HepG2 (cell line): ENCODE measurements at regions not wholly inside any gene's neighbourhood (a gene's known extent, or its start where the extent isn't known, plus 50 kb on each side); places are given as distances from the start of the nearest gene placed in this dataset.

ENCODE experiments used
- ATAC-seq: fragments of 200-7000 bp; cut with Tn5 transposase; 3 replicates; pipeline ENCODE4 v1.9.1; 2020; ENCODE audit warnings: mild to moderate bottlenecking, moderate library complexity
- BruUV-seq: library from RNA; stranded (reverse); fragments of 400-500 nt; replicated peaks from 2 replicates; lab custom pipeline; 2021; lab: Mats Ljungman, UMichigan
- CTCF ChIA-PET: fragments of 300-600 bp; formaldehyde crosslinking; extraction: SDS; loops from one replicate; lab custom pipeline; 2021; ENCODE audit warnings: low total read pairs, inconsistent platforms, low intra/inter-chr PET ratio; lab: Yijun Ruan, JAX
- POLR2A ChIA-PET: fragments of 350-600 bp; sonication (Branson Sonifier 250); formaldehyde crosslinking; loops from one replicate; lab custom pipeline; 2020; ENCODE audit warnings: antibody characterized with exemption, inconsistent platforms; lab: Yijun Ruan, JAX
- DNase-seq: peaks from one replicate; pipeline ENCODE4 v3.0.0-alpha.2; 2015; ENCODE audit warnings: low spot score
- FAIRE-seq: peaks from 3 replicates; lab custom pipeline; 2011; peaks lifted over from hg19 to GRCh38; lab: Jason Lieb, UNC
- H2AFZ ChIP-seq: one replicate; pipeline ENCODE4 v1.6.1; 2011; ENCODE audit warnings: low read length, inconsistent platforms
- H3K27ac ChIP-seq: fragments of 300-600 bp; 3 replicates; pipeline ENCODE4 v1.8.0; 2011; ENCODE audit warnings: mixed run types, mild to moderate bottlenecking, mixed read lengths, low read length, inconsistent platforms; ENCODE audit not compliant: insufficient read depth; ENCODE audit errors: extremely low read length
- H3K27me3 ChIP-seq, 2 experiments: fragments of 200-600 bp in 1 of 2; 2 replicates in 1 of 2; 3 replicates in 1 of 2; pipeline versions ENCODE4 v1.6.0 to v1.8.0; 2011; ENCODE audit warnings: low read length in 2 of 2, mild to moderate bottlenecking in 2 of 2, moderate library complexity in 2 of 2, inconsistent platforms in 1 of 2; ENCODE audit not compliant: insufficient read depth in 2 of 2, control insufficient read depth in 1 of 2
- H3K36me3 ChIP-seq, 2 experiments: fragments of 200-600 bp in 1 of 2; replicated peaks in 1 of 2; 2 replicates in 1 of 2; 3 replicates in 1 of 2; pipeline versions ENCODE4 v1.5.1 to v1.8.0; 2011; ENCODE audit warnings: low read length in 2 of 2, inconsistent platforms in 1 of 2; ENCODE audit not compliant: insufficient read depth in 2 of 2, control insufficient read depth in 1 of 2
- H3K4me1 ChIP-seq: 2 replicates; pipeline ENCODE4 v1.5.1; 2012; ENCODE audit warnings: low read length, inconsistent platforms; ENCODE audit not compliant: insufficient read depth
- H3K4me2 ChIP-seq: 2 replicates; pipeline ENCODE4 v1.6.0; 2011; ENCODE audit warnings: low read depth, low read length, inconsistent platforms
- H3K4me3 ChIP-seq, 3 experiments: fragments of 200-600 bp in 1 of 3; sonication (generic), shearing (Covaris generic) in 1 of 3; replicated peaks in 1 of 3; 2 replicates each; pipeline ENCODE4 v1.5.1; 2011 to 2016; ENCODE audit warnings: low read length in 3 of 3, inconsistent platforms in 2 of 3, low read depth in 2 of 3, mild to moderate bottlenecking in 2 of 3, control low read depth in 1 of 3, mixed read lengths in 1 of 3; ENCODE audit not compliant: insufficient read depth in 1 of 3
- H3K79me2 ChIP-seq: one replicate; pipeline ENCODE4 v1.6.1; 2011; ENCODE audit warnings: low read length, inconsistent platforms; ENCODE audit not compliant: insufficient read depth
- H3K9ac ChIP-seq: 2 replicates; pipeline ENCODE4 v1.6.0; 2011; ENCODE audit warnings: mild to moderate bottlenecking, low read depth, low read length, inconsistent platforms; ENCODE audit not compliant: insufficient read depth
- H3K9me3 ChIP-seq: 2 replicates; pipeline ENCODE4 v1.5.1; 2012; ENCODE audit warnings: mild to moderate bottlenecking, low read length
- H4K20me1 ChIP-seq: 2 replicates; pipeline ENCODE4 v1.6.0; 2011; ENCODE audit warnings: inconsistent platforms, mild to moderate bottlenecking, low read length, moderate library complexity; ENCODE audit not compliant: insufficient read depth
- CBX5 ChIP-seq: sonication (generic); formaldehyde crosslinking; IDR thresholded peaks from 2 replicates; pipeline ENCODE4 v1.4.0; 2020; ENCODE audit warnings: missing genetic modification reagents, borderline replicate concordance
- HOXD1 ChIP-seq: sonication (generic); formaldehyde crosslinking; IDR thresholded peaks from 2 replicates; pipeline ENCODE4 v1.5.0; 2020; ENCODE audit warnings: missing genetic modification reagents
- LCORL ChIP-seq, 2 experiments: fragments of 450-650 bp in 1 of 2; sonication (generic) in 1 of 2; formaldehyde crosslinking in 1 of 2; IDR thresholded peaks; 2 replicates each; pipeline versions ENCODE4 v1.5.0 to v1.6.1; 2017 to 2020; ENCODE audit warnings: antibody characterized with exemption in 1 of 2, missing genetic modification reagents in 1 of 2
- RBFOX2 ChIP-seq: fragments of 200-400 bp; formaldehyde crosslinking; IDR thresholded peaks from 2 replicates; pipeline ENCODE4 v1.6.1; 2017; ENCODE audit warnings: low read depth, mild to moderate bottlenecking, low read length
- STAG1 ChIP-seq: sonication (generic); formaldehyde crosslinking; IDR thresholded peaks from 2 replicates; pipeline ENCODE4 v1.4.0; 2020; ENCODE audit warnings: missing genetic modification reagents
- ZFP41 ChIP-seq: sonication (generic); formaldehyde crosslinking; IDR thresholded peaks from 2 replicates; pipeline ENCODE4 v1.4.0; 2020; ENCODE audit warnings: mild to moderate bottlenecking, missing genetic modification reagents, borderline replicate concordance
- ZFP62 ChIP-seq: sonication (generic); formaldehyde crosslinking; IDR thresholded peaks from 2 replicates; pipeline ENCODE4 v1.4.0; 2020; ENCODE audit warnings: missing genetic modification reagents
- ZNF263 ChIP-seq: sonication (generic); formaldehyde crosslinking; IDR thresholded peaks from 2 replicates; pipeline ENCODE4 v1.4.0; 2020; ENCODE audit warnings: missing genetic modification reagents
- ZNF30 ChIP-seq: sonication (generic); formaldehyde crosslinking; IDR thresholded peaks from 2 replicates; pipeline ENCODE4 v1.5.0; 2020; ENCODE audit warnings: mild to moderate bottlenecking, missing genetic modification reagents
- ZNF563 ChIP-seq: sonication (generic); formaldehyde crosslinking; IDR thresholded peaks from 2 replicates; pipeline ENCODE4 v1.8.0; 2022; ENCODE audit warnings: mild to moderate bottlenecking, moderate library complexity, missing genetic modification reagents
- ZNF567 ChIP-seq: sonication (generic); formaldehyde crosslinking; IDR thresholded peaks from 2 replicates; pipeline ENCODE4 v1.8.1; 2023; ENCODE audit warnings: mild to moderate bottlenecking, missing genetic modification reagents, borderline replicate concordance
- WGBS: methylation state at CpG from one replicate; pipeline ENCODE4 v1.1.6; 2017; ENCODE audit warnings: low lambda C conversion rate; 5-methylcytosine and 5-hydroxymethylcytosine counted together
- in situ Hi-C: cut with HindIII; loops from 2 replicates; pipeline ENCODE4 v1.10.0; 2017; ENCODE audit warnings: low pct_unique_long_range_greater_than_20kb; ENCODE audit not compliant: extremely low pct_ligation_motif_present
- intact Hi-C: fragments of 100-400 bp; cut with micrococcal nuclease; formaldehyde crosslinking; loops from one replicate; pipeline ENCODE4 v1.10.0; 2022; ENCODE audit not compliant: unreplicated experiment
- TF ChIP-seq, protein P1 (sequence below): sonication (generic); formaldehyde crosslinking; conservative IDR thresholded peaks from 2 replicates; pipeline ENCODE4 v1.4.0; 2020; ENCODE audit warnings: missing genetic modification reagents
- TF ChIP-seq, protein P2 (sequence below): sonication (generic); formaldehyde crosslinking; IDR thresholded peaks from 2 replicates; pipeline ENCODE4 v1.5.0; 2020; ENCODE audit warnings: mild to moderate bottlenecking, missing genetic modification reagents, moderate library complexity
- TF ChIP-seq, protein P3 (sequence below): sonication (generic); formaldehyde crosslinking; IDR thresholded peaks from 2 replicates; pipeline ENCODE4 v1.4.0; 2020; ENCODE audit warnings: missing genetic modification reagents

DNA sequence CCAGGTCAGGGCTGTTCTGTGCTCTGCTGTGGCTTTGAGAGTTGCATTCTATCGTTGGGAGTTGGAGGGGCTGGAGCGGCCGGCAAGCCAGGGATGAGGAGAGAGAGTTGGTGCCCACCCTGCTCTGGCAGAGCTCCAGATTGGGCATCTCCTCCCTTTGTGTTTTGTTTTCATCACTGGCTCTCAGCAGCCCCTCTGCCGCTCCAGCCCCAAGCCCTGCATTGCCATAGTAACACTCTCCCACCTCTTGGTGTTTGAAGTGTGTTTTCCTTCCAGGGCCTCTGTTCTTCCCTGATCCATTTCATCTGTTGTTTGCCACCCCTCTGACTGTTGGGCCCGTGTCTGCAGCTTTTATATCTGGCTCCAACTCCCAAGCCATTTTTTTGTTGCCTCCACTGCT is 152.7 kb downstream of the URB2 start:
- no peak for TF ChIP-seq LCORL (IDR thresholded peaks at IDR 0.05)
- no peak for TF ChIP-seq LCORL (CRISPR knock-in tag; IDR thresholded peaks at IDR 0.05)
- TF ChIP-seq ZNF563 (CRISPR knock-in tag), result no peak
- no peaks in the 10 kb centered on the region for H3K36me3 ChIP-seq
- no peak overlapping the region for H2AFZ ChIP-seq
- H3K9me3 ChIP-seq, result no peaks in the 10 kb centered on the region
- intact Hi-C loops (no loop called here), in situ Hi-C loops (no loop called here)
- DNase-seq (no peak), FAIRE-seq (no peak), ATAC-seq (no peak)
- H3K27ac ChIP-seq, result no peak overlapping the region
- CTCF ChIA-PET, result no interaction called here
- 25% methylated on average over 2 of the region's 5 CpGs for WGBS
- peaks cover 0 to 9% of the 10 kb centered on the region in 2 experiments; a peak in 1 of 5 replicates for H3K27me3 ChIP-seq
- no peaks in the 10 kb centered on the region for H3K79me2 ChIP-seq
- H3K4me1 ChIP-seq, result no peaks in the 10 kb centered on the region
- H3K9ac ChIP-seq, result no peak overlapping the region
- no peak overlapping the region for H3K4me3 ChIP-seq
- H4K20me1 ChIP-seq, result no peaks in the 10 kb centered on the region
- H3K4me2 ChIP-seq, result no peak overlapping the region
- POLR2A ChIA-PET, result no interaction called here
- no TSS peak for BruUV-seq

DNA sequence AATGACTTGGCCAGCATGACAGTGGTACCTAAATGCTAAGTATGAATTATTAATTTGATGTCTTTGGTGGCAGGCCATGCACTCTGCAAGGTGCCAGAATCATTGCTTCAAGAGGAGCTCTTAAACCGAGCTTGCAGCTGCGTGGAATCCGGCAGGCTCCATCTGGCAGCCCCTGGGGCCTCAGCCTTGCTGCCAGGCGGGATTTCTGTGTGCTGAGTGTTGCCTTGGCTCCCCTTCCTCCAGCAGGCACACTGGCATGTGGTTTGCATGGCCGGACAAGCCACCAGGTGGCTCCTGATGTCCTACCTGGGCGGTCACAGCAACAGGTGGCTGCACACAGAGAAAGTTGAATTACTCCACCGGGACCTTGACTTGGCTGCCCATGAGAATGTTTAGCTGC is 155.4 kb downstream of the URB2 start:
- Histone ChIP-seq H4K20me1 (no peaks in the 10 kb centered on the region), H3K27me3 (peaks cover 0 to 9% of the 10 kb centered on the region in 2 experiments; a peak in 2 of 5 replicates), H3K4me3 (no peak overlapping the region), H3K4me1 (no peaks in the 10 kb centered on the region), H3K4me2 (no peak overlapping the region), H3K27ac (no peak overlapping the region), H3K9ac (no peak overlapping the region), H2AFZ (no peak overlapping the region), H3K79me2 (no peaks in the 10 kb centered on the region), H3K36me3 (no peaks in the 10 kb centered on the region), H3K9me3 (no peaks in the 10 kb centered on the region; the same call in 1 of the 2 replicates)
- ATAC-seq, result peak; percentile 52
- CTCF ChIA-PET, result interaction anchor here (1.2 kb wide), 1 partner anchor 529 kb away, joined by 6 read pairs; no protein-coding TSS in a partner anchor
- WGBS, result 17% methylated on average over 2 of the region's 7 CpGs
- in situ Hi-C loops, result no loop called here
- DNase-seq, result peak; percentile 2
- no TSS peak for BruUV-seq
- POLR2A ChIA-PET, result no interaction called here
- FAIRE-seq, result no peak
- intact Hi-C loops, result no loop called here
- no peak for TF ChIP-seq CBX5 (CRISPR knock-in tag)
- TF ChIP-seq, protein P1, sequence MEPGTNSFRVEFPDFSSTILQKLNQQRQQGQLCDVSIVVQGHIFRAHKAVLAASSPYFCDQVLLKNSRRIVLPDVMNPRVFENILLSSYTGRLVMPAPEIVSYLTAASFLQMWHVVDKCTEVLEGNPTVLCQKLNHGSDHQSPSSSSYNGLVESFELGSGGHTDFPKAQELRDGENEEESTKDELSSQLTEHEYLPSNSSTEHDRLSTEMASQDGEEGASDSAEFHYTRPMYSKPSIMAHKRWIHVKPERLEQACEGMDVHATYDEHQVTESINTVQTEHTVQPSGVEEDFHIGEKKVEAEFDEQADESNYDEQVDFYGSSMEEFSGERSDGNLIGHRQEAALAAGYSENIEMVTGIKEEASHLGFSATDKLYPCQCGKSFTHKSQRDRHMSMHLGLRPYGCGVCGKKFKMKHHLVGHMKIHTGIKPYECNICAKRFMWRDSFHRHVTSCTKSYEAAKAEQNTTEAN (CRISPR knock-in tag), result no peak
- TF ChIP-seq, protein P2, sequence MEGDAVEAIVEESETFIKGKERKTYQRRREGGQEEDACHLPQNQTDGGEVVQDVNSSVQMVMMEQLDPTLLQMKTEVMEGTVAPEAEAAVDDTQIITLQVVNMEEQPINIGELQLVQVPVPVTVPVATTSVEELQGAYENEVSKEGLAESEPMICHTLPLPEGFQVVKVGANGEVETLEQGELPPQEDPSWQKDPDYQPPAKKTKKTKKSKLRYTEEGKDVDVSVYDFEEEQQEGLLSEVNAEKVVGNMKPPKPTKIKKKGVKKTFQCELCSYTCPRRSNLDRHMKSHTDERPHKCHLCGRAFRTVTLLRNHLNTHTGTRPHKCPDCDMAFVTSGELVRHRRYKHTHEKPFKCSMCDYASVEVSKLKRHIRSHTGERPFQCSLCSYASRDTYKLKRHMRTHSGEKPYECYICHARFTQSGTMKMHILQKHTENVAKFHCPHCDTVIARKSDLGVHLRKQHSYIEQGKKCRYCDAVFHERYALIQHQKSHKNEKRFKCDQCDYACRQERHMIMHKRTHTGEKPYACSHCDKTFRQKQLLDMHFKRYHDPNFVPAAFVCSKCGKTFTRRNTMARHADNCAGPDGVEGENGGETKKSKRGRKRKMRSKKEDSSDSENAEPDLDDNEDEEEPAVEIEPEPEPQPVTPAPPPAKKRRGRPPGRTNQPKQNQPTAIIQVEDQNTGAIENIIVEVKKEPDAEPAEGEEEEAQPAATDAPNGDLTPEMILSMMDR (CRISPR knock-in tag), result peak; percentile 46
- no peak for TF ChIP-seq RBFOX2
- TF ChIP-seq HOXD1 (CRISPR knock-in tag), result no peak
- no peak for TF ChIP-seq ZNF263 (CRISPR knock-in tag)
- TF ChIP-seq ZFP41 (CRISPR knock-in tag), result no peak
- TF ChIP-seq ZNF567 (CRISPR knock-in tag), result no peak
- TF ChIP-seq ZFP62 (CRISPR knock-in tag), result no peak
- TF ChIP-seq ZNF30 (CRISPR knock-in tag), result no peak
- peak; percentile 63 for TF ChIP-seq STAG1 (CRISPR knock-in tag)
- TF ChIP-seq, protein P3, sequence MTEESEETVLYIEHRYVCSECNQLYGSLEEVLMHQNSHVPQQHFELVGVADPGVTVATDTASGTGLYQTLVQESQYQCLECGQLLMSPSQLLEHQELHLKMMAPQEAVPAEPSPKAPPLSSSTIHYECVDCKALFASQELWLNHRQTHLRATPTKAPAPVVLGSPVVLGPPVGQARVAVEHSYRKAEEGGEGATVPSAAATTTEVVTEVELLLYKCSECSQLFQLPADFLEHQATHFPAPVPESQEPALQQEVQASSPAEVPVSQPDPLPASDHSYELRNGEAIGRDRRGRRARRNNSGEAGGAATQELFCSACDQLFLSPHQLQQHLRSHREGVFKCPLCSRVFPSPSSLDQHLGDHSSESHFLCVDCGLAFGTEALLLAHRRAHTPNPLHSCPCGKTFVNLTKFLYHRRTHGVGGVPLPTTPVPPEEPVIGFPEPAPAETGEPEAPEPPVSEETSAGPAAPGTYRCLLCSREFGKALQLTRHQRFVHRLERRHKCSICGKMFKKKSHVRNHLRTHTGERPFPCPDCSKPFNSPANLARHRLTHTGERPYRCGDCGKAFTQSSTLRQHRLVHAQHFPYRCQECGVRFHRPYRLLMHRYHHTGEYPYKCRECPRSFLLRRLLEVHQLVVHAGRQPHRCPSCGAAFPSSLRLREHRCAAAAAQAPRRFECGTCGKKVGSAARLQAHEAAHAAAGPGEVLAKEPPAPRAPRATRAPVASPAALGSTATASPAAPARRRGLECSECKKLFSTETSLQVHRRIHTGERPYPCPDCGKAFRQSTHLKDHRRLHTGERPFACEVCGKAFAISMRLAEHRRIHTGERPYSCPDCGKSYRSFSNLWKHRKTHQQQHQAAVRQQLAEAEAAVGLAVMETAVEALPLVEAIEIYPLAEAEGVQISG, result no peak
